GM18511 (cell line): ENCODE measurements at regions not wholly inside any gene's neighbourhood (a gene's known extent, or its start where the extent isn't known, plus 50 kb on each side); places are given as distances from the start of the nearest gene placed in this dataset.
"Not testable (repeated sequence)": the region's sequence is repeated elsewhere in the genome, so short reads cannot be mapped to it uniquely, and the experiment has no call there.

Experiments
- ATAC-seq: cut with Tn5 transposase; IDR thresholded peaks from one replicate; pipeline ENCODE4 v1.9.1; 2021; ENCODE audit warnings: mild to moderate bottlenecking, moderate library complexity; ENCODE audit not compliant: unreplicated experiment

GRCh38 chr9:88596376-88596775 is 61.4 kb downstream of the NXNL2 start:
- ATAC-seq, result no peak

GRCh38 chr9:88604836-88605511 is 70.0 kb downstream of the NXNL2 start:
- no peak for ATAC-seq

- no peak for ATAC-seq
These were observed 70.8 kb downstream of the NXNL2 start for GRCh38 chr9:88605512-88606362.

GRCh38 chr9:88614359-88614758 is 79.4 kb downstream of the NXNL2 start:
- no peak for ATAC-seq

- ATAC-seq, result no peak
These were observed 88.7 kb downstream of the NXNL2 start for GRCh38 chr9:88623698-88624097.

GRCh38 chr9:88628114-88628513 is 93.1 kb downstream of the NXNL2 start:
- no peak for ATAC-seq

- no peak for ATAC-seq
These were observed 93.8 kb downstream of the NXNL2 start for GRCh38 chr9:88628811-88629210.

- ATAC-seq, result not testable (repeated sequence)
These were observed 95.6 kb downstream of the NXNL2 start for GRCh38 chr9:88630574-88630973.

- no peak for ATAC-seq
These were observed 100.2 kb downstream of the NXNL2 start for GRCh38 chr9:88635151-88635550.

- ATAC-seq, result no peak
These were observed 106.7 kb downstream of the NXNL2 start for GRCh38 chr9:88641456-88642240.

GRCh38 chr9:88642336-88642735 is 107.4 kb downstream of the NXNL2 start:
- no peak for ATAC-seq

- no peak for ATAC-seq
These were observed 109.0 kb downstream of the NXNL2 start for GRCh38 chr9:88643931-88644330.

GRCh38 chr9:88645172-88645878 is 110.3 kb downstream of the NXNL2 start:
- ATAC-seq, result no peak

- ATAC-seq, result no peak
These were observed 110.9 kb downstream of the NXNL2 start for GRCh38 chr9:88645879-88646199.

GRCh38 chr9:88646539-88647300 is 111.7 kb downstream of the NXNL2 start:
- ATAC-seq, result no peak

GRCh38 chr9:88651682-88652633 is 117.0 kb downstream of the NXNL2 start:
- no peak for ATAC-seq

- no peak for ATAC-seq
These were observed 117.9 kb downstream of the NXNL2 start for GRCh38 chr9:88652876-88653275.

- no peak for ATAC-seq
These were observed 118.4 kb downstream of the NXNL2 start for GRCh38 chr9:88653406-88653805.

- no peak for ATAC-seq
These were observed 118.9 kb downstream of the NXNL2 start for GRCh38 chr9:88653911-88654310.
